ENCODE measurements at regions not wholly inside any gene's neighbourhood (a gene's known extent, or its start where the extent isn't known, plus 50 kb on each side); places are given as distances from the start of the nearest gene placed in this dataset.

GRCh38 chr15:31439328-31439727, 112.7 kb downstream of the KLF13 start:
- TF ChIP-seq CTCF (IDR thresholded peaks at IDR 0.05) (no peak), POLR2A (IDR thresholded peaks at IDR 0.05) (no peak)

Measured in thyroid gland (tissue), 4 donors.